ENCODE measurements at regions not wholly inside any gene's neighbourhood (a gene's known extent, or its start where the extent isn't known, plus 50 kb on each side); places are given as distances from the start of the nearest gene placed in this dataset.

DNA sequence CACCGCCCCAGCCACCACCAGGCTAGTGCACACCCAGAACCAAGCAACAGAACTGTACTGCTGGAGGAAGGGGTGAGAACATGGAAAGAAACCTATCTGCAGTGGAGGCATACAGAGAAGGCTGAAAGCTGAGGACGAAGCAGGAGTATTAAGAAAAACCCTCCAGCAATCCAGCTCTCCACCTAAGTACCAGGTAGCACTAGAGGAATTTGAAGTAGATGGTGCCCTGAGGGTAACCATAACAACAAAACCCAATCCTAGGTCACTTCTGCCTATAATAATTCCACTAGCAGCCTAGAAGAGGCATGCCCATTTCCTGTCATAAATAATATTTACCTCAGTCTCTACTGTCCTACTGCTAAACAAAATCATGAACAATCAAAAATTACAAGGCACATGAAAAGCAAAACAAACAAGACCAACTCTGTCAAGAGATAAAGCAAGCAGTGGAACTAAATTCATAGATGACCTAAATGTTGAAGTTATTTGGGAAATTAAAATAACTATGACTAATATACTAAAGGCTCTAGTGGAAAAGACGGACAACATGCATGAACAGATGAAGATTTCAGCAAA lies 51.1 kb downstream of the HYCC1 start:
- DNase-seq (ENCODE audit: low read depth): peak; percentile 27

DNA sequence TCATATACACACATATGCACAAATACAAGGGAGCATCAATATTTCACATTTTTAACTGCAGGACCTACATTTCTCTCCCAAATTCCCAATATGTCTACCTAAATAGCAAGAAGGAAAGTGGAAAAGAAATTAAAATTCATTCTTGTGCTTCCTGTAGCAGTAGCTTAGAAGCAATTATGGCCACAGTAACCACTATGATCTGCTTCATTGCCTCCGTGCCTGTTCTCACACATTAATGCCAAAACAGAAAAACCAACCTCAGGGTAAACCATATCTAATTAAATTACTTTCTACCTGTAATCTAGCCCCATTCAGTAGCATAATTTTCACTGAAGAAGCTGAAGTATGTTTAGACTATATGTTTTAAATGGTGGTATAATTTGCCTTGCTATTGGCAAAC lies 55.2 kb downstream of the HYCC1 start:
- no peak for DNase-seq (ENCODE audit: low read depth)

DNA sequence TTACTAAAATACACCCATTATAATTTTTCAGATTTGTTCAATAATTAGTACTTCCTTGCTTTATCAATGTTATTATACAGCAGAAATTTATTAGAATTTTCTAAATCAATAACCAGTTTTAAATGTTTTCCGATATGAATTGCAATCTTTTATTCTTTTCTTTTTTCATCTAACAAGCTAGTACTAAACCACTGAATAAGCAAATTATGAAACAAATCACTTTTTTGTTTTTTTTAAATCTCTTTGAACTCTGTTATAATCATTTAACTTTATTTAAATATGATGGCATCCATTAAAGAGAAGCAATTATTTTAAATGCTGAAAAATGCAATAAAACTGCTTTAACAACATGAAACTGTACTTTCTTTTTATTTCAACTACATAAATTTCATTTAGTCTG lies 59.7 kb downstream of the HYCC1 start:
- DNase-seq (ENCODE audit: low read depth): no peak

DNA sequence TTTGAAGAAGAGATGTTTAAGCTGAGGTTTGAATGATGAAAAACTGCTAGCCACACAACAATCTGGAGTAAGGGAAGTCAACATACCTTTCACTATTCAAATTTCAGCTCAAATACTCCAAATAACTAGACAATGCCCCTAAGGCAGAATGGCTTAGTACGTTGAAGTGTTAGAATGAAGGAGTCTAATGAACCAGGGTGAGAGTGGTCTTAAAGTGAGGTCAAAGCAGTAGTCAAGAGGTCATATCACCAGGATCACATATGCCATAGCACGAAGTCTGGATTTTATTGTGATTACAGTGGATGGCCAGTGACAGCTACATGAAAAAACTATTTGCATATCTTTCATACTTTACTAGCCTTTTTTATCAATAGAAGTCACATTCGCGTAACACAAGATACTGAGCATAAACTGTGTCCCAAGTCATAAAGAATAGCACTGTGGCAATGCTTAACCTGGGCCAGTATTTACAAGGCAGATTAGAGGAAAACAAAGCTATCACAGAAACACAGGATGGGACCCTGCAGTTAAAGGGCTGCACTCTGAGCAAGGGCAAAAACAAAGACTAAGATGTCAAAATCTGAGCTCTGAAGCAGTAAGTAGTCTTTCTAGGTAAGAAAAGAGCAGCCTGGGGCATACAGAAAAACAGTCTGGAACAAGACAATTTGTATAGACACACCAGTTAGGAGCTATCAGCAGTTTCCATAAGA lies 61.5 kb downstream of the HYCC1 start:
- DNase-seq (ENCODE audit: low read depth): no peak

DNA sequence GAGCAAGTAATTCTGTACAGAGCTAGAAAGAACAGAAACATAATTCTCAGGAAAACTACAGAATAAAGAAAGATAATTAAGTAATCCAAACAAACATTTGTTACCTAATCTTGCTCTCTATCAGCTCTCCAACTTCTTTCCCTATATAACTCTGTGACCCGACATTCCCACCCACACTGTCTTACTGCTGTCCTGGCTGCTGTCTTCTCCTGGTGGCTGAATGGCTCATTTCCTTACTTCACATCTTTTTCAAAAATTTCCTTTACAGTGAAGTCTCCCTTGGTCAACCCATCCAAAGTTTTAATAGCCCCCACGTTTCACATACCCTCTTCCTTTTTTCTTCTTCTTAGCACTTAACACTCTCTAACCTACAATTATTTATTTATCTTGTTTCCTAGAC lies 64.0 kb downstream of the HYCC1 start:
- DNase-seq (ENCODE audit: low read depth): peak; percentile 44

DNA sequence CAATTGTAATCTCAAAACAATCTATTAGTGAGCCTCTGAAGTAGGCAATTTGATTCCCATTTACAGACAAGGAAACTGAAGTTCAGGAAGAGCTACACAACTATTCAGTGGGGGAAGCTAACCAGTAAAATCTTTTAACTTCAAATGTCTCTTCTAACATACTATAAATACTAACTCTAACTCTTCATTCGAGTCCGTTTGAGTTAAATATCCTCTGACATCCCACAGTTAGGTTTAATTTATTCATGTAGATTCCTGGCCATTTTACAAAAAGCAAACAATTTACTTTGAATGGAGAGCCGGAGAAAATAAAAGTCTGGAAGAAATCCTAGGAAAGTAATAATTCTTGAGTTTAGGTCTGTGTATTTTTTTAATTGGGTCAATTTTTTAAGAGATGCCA lies 64.7 kb downstream of the HYCC1 start:
- no peak for DNase-seq (ENCODE audit: low read depth)

DNA sequence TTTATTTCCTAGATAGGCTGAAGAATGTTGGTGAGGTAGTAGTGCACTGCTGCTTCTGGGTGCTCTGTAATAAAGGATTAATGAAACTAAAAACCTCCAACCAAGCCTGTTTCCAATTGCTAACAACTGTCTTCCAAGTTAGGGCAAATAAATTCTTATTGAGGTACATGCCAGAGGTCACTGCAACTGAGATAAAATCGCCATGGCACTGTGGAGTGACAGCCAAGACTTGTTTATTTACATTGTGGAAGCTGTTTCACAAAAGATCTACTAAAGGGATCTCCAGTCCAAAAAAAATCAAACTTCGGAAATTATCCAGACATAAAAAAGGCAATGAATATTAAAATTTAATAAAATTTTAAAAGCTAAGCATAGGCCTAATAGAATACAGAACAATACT lies 65.2 kb downstream of the HYCC1 start:
- no peak for DNase-seq (ENCODE audit: low read depth)

DNA sequence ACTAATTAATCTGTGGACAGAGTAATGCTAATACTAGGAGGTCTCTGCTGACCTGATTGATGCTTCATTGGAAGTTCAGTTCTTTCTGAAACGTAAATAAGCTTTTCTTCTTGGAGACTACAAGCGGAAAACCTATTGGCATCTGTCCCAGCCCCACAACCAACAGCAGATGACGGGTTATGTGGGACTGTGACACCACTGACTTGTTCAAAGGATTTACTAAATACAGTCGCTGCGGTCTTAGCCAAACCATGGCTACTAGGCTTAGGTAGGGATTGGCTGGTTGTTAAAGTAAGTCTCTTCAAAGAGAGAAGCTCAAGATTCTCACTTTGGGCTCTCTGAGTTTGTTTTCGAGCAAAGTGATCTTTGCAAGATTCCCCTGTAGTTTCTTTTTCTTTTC lies 68.3 kb downstream of the HYCC1 start:
- DNase-seq (ENCODE audit: low read depth): no peak

DNA sequence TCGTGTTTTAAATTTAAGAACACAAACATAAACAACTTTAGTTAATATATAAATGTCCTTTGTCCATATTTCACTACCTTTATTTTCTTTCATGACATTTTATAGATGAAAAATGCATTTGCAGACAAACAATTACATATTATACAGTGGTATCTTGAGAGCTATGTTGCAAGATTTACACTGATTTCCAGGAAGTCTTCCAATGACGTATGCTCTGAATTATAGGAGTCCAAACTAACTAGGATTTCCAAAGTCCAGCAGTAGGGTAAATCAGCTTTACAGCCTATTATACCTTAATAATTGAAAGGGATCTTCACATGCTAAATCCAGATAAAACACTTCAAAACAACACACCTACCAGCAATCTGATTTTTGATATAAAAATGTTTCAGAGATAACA lies 69.4 kb downstream of the HYCC1 start:
- peak; percentile 50 for DNase-seq (ENCODE audit: low read depth)

DNA sequence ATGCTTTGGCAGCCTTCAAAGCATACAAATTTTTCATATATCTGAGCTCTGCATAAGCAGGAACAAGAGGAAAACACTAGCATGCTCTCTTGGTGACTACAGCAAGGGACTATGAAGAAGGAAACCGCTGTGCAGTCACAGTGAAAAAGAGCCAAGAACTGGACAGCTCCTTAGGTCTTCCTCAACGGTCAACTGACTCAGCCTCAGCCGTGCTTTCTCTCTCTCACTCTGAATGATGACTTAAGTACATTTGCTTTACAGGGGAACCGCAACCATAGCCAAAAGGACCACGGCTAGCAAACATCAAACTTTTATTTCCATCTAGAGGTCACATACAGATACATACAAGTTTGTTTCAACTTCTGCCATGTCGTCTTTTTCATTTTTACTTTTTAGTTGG lies 69.9 kb downstream of the HYCC1 start:
- peak; percentile 93 for DNase-seq (ENCODE audit: low read depth)

DNA sequence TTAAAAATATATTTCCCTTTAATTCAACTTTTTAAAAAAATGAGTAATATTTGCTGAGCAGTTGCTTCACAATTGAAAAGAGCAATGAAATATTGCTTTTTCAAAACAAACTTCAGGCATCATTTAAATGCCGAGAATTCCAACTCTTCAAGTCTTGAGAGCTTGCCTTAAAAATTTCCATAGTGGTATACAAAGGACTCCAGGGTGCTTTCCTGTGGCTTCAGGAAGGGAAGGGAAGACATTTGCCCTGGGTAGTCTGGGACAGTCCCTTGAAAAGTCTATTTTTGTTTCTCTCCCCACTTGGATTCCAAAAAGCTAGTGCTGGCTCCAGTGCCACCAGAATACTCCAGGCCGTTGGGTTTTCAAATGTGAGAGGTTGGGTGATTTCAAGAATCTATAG lies 71.7 kb downstream of the HYCC1 start:
- DNase-seq (ENCODE audit: low read depth): no peak

DNA sequence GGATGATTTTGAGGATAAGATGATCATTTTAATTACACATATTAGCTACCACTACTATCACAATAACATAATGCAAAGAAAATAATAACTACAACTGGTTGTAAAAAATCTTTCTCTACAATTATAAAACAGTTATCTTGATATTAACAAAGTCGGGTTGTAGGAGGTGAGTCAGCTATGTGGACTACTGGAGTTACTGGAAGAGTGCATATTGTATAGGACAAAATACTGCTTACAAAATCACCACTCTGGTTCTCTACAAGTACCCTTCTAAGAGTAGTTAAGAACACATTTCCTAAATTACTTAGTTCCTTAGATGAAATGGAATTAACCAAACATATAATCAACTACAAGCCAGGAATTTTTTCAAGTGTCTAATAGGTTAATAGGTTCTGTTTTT lies 74.1 kb downstream of the HYCC1 start:
- no peak for DNase-seq (ENCODE audit: low read depth)

DNA sequence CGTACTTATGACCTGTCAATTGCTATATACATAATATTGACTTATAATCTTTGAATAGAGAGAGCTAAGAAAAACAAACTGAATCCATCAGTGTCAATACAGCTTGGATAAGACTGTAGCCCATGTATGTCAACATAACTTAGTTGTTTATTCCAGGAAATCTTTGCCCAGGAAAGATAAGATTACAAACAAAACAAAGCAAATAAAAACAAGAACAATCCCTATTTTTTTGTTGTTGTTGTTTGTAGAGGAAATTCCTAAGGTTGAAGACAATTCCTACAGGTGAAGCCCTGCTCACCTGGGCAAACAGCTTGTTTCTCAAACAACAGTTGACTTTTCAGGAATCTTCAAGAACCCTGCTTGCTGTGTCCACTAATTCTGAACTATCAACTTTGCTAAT lies 76.0 kb downstream of the HYCC1 start:
- DNase-seq (ENCODE audit: low read depth): no peak

DNA sequence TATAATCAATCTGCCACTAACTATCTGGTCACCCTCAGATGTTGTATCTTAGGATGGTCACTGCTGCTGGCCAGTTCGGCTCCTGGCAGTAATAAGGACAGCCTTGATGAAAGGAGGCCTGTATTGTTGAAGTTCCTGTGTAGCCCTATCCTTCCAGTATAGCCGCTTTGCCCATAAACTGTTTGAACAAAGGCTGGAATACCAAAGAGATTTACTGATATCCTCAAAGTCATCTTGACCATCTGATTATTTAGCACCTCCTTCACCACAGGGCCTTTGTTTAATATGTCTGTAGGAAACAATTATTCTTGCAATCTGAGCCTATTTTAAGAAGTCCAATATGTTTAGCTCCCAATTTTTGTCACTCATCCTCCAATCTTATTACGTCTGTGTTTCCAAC lies 77.7 kb downstream of the HYCC1 start:
- no peak for DNase-seq (ENCODE audit: low read depth)

DNA sequence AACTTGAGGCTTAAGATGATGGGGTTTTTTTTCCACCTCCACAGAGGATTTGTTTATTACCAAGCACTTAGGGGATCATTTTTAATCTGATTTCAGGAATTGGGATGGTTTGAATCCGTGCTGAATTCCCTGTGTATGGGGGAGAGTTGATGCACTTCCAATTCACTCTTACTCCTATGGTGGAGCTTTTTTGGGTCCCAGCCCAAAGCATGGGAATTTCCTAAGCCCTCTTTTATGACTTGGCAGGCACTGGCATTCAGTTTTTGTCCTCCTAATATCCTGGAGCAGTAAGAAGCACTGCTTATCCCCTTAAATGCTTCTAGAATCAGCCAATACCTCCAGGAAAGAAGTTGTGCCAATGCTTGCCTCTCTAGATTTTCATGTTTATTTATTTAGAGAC lies 78.7 kb downstream of the HYCC1 start:
- peak; percentile 39 for DNase-seq (ENCODE audit: low read depth)

DNA sequence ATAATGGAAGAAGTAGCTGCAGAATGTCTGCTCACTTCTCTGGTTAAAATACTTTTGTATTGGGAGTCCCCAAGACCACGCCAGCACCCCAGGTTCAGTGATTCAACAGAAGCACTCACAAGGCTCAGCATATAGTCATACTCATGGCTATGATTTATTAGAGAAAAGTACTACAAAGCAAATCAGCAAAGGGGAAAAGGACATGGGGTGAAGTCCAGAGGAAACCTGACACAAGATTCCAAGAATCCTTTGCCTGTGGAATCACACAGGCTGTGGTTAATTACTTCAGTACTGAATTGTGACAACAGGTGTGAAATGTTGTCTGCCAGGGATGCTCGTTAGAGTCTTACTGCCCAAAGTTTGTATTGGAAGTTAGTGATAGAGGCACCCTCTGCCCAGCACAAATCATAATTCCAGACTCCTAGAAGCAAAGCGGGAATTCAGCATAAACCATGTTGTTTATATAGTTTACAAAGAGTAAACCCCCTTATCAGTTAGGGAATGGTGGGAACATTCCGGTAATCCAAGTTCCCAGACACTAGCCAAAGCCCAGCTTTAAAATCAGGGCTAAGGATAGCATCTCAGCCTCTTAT lies 79.4 kb downstream of the HYCC1 start:
- peak; percentile 60 for DNase-seq (ENCODE audit: low read depth)

DNA sequence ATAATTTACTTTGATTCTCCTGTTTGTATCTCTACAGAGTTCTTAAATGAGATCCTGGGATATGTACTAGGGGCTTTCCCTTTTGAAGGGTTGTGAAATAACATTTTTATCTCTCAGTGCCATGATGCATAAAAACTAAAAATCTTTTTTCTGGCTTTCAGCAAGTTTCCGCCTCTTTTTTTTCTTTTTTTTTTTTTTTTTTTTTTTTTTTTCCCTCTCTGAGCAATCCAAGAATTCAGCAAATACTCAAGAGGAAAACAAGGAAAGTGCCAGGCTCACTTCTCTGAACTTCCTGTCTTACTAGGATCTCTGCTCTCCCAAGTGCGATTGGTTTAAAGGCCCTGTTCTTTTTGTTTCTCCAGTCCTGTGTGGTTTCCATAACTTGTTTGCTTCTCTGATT lies 79.9 kb downstream of the HYCC1 start:
- peak; percentile 44 for DNase-seq (ENCODE audit: low read depth)

DNA sequence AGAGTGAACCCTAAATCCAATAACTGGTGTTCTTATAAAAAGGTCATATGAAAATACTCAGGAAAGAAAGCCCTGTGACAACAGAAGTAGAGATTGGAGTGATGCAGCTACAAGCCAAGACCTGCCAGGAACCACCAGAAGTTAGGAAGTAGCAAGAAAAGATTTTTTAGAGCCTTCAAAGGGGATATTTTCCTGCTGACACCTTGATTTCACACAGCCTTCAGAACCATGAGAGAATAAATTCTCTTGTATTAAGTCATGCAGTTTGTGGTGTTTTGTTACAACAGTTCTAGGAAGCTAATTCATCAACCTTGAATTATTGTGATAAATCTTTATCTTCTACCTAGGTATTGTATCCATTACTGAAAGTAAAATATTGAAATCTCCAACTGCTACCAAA lies 81.0 kb downstream of the HYCC1 start:
- no peak for DNase-seq (ENCODE audit: low read depth)

DNA sequence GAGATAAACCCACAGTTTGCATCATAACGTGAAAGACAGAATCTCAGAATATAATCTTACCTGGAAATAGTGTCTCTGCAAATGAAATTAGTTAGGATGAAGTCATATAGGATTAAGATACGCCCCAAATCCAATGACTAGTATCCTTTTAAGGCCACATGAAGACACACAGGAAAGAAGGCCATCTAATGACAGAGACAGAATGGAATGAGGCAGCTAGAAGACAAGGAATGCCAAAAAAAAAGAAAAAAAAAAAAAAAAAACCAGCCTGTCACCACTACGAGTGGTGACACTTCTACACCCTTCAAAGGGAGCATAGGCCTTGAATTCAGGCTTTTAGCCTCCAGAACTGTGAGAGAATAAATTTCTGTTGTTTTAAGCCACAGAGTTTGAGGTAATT lies 82.9 kb downstream of the HYCC1 start:
- peak; percentile 64 for DNase-seq (ENCODE audit: low read depth)

DNA sequence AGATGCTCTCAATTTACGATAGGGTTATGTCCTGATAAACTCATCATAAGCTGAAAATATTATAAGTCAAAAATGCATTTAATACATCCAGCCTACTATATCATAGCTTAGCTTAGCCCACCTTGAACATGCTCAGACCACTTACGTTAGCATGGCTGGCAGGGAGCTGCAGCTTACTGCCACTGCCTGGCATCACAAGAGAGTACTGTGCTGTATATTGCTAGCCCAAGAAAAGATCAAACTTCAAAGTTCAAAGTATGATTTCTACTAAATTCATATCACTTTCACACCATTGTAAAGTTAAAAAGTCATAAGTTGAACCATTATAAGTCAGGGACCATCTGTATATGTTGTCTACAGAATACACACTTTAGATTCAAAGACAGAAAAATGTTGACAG lies 91.6 kb downstream of the HYCC1 start:
- no peak for DNase-seq (ENCODE audit: low read depth)

DNA sequence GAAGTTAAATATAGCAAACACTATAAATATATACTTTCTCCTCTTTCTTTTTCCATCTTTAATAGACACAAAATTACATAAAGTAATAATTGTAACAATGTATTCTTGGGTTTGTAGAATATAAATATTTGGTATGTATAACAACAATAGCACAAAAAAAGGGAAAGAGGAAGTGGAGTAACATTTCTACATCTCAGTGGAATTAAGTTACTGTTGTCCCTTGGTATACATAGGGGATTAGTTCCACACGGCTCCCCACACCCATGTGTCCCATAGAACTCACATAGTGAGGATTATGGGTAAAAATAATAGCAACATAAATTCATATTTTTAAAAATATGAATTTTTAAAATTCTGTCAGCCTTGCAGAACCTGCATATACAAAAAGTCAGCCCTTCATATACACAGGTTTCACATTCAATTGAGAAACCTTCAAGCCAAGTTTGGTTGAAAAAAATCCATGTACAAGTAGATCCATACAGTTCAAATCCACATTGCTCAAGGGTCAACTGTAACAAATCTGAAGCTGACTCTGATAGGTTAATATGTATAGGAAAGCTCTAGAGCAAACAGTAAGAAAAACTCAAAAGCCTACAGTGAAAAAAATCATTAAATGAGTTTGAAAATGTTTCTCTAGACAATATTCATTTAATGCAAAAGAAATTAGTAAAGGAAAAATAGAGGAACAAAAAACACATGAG lies 92.4 kb downstream of the HYCC1 start:
- DNase-seq (ENCODE audit: low read depth): no peak

DNA sequence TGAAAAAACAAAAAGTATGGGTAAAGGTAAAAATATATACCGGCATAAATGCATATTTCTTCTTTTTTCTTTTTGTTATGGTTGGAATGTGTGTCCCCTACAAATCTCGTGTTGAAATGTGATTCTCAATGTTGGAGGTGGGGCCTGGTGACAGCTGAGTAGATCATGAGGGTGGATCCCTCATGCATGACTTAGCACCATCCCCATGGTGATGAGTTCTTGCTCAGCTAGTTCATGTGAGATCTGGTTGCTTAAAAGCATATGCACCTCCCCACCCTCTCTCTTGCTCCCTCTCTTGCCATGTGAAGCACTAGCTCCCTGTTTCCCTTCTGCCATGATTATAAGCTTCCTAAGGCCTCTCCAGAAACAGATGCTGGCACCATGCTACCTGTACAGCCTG lies 93.3 kb downstream of the HYCC1 start:
- no peak for DNase-seq (ENCODE audit: low read depth)

DNA sequence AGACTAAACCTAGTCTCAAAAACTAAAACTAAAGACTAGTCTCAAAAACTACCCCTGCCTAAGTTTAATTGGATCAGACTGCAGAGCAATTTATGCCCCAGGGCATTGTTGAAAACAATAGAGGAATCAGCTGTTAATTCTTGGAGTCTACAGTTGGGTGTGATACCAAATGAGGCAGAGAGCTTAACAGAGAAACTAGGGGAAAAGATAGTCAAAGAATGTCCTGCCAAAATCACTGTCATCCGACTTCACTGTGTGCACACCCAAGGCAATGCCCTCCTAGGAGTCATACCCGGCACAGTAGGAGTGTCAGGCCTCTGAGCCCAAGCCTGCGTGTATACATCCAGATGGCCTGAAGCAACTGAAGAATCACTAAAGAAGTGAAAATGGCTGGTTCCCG lies 90.5 kb upstream of the TOMM7 start:
- DNase-seq (ENCODE audit: low read depth): no peak

Data from EH (cell line).